Right renal cortex interstitium (tissue), 3 donors: ENCODE measurements at regions not wholly inside any gene's neighbourhood (a gene's known extent, or its start where the extent isn't known, plus 50 kb on each side); places are given as distances from the start of the nearest gene placed in this dataset.

Experiments
- DNase-seq, 3 donors: peaks; one replicate each; pipeline ENCODE4 v3.0.0-alpha.2; 2013; ENCODE audit warnings: low read depth in 3 of 3, low spot score in 2 of 3

DNA sequence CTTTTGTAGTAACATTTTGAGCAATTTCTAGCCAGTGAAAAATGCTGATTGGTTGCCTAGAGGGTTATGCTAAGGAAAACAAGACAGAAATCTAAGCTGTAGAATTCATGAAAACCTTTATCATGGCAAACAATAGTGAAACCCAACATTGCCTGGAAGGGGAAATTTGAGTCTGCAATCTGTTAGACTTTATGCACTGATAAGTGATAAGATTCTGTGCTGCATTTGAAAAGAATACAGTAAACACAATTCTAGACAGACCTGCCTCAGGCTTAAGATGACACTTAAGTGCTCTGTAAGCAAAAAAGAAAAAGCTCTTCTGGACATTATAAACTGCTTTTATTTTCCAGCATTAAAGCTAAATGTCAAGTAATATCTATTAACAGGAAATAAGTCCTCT is 519.3 kb downstream of the ISL1 start:
- DNase-seq: no peak

DNA sequence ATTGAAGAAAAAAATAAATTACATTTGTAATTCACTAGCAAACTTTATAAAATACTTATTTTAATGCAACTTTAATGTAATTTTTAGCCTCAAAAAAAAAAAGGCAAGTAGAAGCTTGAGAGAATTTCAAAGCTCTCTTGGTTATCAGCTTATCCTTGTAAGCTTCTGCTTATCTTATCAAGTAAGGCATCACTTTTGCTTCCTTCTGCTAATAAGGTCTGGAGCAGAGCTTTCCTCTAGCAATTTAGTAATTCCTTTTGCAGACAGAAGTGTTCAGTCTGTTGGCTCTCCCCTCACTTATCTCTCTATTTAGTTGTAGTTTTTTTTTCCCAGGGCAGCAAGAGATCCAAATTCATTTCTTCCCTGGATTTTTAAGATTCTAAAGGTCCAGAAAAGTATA is 525.0 kb downstream of the ISL1 start:
- no peak for DNase-seq

DNA sequence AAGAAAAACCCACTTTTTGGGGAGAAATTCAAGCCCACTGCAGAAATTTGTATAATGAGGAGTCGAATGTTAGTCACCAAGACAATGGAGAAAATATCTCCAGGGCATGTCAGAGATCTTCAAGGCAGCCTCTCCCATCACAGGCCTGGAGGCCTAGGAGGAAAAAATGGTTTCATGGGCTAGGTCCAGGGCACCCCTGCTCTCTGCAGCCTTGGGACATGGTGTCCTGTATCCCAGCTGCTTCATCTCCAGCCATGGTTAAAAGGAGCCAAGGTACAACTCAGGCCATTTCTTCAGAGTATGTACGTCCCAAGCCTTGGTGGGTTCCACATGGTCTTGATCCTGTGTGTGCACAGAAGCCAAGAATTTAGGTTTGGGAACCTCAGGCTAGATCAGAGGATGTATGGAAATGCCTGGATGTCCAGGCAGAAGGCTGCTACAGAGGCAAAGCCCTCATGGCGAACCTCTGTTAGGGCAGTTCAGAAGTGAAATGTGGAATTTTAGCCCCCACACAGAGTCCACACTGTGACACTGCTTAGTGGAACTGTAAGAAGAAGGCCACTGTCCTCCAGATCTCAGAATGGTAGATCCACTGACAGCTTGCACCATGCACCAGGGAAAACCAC is 561.4 kb downstream of the ISL1 start:
- no peak for DNase-seq

DNA sequence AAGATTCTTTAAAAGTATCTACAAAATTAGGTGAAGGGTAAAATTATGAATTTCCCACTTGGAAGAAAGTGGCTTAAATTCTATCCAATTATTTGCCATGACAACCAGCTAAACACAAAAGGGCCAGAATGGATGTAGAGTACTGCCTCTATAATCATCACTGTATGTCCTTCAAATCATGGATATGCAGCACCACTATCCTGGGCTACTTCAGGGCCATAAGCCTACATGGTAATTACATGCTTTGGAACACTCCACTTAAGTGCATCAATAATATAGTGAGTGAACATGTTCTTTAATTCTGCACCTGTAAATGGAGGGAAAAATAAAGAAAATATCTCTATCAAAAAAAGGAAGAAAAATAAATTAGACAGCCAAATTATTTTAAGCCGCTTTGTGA is 575.2 kb downstream of the ISL1 start:
- no peak for DNase-seq

DNA sequence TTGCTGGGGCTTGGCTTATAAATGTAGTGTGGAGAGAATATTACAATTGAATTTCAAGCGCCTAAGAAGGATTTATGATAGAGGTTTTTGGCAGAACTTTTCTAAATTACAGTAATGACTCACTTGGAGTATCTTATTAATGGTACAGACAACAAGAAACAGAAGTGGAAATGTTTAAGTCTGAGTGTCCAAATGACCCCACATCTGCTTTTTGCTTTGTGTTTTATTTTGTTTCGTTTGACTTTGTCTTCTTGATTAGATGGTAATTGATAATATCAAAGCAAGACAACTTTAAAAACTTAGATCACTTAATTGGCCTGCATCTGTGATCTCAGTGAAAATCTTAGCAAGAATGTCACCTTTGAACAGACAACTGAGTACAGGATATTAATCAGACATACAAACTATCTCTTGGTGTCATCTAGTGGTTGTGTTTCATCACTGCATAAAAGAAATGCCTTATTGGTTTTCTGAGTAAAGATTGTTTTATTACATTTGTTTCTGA is 577.4 kb downstream of the ISL1 start:
- DNase-seq: peak in 1 of 3 donors; percentile 1

DNA sequence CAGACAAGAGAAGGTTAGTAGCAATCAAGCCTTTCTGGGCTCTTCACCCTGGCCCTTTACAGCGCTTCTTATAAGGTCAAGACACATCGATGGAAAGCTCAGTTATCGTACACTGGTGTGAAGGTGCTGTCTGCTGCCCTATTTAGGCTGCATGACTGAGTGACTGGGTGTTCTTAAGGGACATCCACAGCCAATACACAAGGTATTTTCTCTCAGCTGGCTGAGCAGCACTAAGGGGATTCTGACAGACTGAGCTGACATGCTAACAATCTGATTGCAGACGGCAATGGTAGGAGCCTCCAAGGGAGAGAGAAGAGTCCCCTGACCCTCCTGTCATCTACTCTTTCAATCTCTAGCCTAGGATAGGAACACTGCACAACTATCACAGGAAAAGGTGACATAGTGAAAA is 577.9 kb downstream of the ISL1 start:
- no peak for DNase-seq

DNA sequence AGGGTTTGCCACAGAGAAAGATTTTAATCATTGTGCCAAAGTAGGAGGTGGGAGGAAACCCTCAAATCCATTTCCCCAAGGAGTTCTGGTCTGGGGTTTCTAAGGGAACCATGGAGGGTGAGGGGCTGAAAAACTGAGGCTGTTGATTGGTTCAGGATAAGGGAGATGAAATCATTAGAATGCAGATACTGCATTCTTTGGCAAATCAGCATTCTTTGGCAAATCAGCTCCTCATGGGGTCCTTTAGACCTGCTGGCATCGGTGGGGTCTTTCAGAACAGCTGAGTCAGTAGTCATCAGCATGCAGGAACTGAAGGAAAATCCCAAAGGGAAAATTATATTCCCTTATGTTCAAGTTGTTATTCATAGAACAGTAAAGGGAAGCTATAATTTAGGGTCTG is 585.5 kb downstream of the ISL1 start:
- DNase-seq: no peak

DNA sequence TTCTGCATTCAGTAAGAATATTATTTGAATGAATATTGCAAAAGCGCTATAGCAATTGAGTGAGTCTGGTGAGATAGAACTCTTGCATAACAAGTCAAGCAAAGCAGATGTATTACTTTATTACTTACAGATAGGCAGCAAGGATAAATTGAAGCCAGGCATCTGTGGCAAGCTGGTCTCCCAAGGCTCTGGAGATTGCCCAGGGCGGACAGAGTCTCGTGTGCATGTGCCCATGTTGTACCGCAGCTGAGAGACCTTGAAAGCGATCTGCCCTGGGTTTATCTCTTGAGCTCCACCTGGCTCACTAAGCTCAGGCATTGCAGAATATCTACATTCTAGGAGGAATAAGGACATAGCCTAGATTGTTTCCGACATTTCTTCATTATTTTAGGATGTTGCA is 591.6 kb downstream of the ISL1 start:
- DNase-seq: no peak

DNA sequence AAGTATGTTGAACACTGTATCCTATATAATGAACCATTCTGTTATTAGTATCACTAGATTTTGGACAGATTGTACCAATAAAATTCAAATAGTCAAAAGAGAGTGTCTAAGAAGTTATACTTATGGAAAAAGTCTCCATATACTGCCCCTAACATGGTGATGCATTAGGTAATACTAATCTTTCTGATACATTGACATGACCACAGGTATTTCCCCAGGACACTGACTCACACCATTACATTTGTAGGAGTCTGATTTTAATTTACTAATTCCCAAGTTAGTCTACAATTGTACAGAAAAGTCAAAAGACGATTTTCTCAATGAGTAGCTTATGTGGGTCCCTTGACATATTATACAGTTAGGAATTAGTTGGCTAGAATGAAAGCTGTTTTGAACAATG is 593.8 kb downstream of the ISL1 start:
- no peak for DNase-seq

DNA sequence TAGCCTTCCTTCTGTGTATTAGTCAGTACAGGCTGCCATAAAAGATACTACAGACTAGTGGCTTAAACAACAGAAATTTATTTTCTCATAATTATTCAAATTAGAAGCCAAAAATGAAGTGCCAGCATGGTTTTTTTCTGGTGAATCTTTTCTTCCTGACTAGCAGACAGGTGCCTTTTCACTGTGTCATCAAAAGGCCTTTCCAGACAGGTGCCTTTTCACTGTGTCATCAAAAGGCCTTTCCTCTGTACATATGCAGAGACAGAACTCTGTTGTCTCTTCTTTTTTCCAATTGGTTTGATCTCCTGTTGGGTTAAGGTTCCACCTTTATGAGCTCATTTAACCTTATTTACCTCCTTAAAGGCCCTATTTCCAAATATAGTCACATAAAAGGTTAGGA is 599.9 kb downstream of the ISL1 start:
- no peak for DNase-seq

DNA sequence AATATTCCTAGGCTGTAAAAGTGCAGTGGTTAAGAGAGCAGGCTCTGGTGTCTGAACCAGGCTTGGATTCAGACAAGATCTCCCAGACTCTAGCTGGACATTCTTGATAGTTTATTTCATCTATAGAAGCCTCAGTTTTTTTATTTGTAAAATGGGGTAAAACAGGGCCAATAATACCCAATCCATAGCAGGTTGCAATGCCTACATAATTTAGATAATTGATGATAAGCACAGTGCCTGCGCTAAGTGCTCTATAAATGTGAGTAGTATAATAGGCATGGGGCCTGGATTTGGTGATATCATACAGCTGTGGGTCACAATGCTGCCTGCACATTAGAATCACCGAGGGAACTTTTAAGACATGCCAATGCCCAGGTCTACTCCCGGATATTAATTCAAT is 603.5 kb downstream of the ISL1 start:
- DNase-seq: no peak

DNA sequence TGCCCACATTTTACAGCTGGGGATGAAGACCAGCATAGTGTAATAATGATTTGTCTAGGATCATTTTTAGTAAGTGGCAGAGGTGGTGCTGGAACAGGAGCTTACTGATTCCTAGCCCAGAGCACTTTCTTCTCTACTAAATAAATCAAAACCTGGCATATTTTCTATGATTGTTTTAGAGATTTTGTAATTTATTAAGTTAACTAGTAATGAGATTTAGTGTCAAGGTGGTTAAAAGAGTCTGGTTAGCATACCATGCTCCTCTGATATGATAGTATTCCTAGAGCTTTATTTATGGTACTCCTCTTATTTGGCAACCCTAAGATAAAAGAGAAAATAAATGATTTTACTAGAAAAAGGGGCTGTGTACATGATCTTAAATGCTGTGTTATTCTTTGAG is 604.0 kb downstream of the ISL1 start:
- DNase-seq: no peak

DNA sequence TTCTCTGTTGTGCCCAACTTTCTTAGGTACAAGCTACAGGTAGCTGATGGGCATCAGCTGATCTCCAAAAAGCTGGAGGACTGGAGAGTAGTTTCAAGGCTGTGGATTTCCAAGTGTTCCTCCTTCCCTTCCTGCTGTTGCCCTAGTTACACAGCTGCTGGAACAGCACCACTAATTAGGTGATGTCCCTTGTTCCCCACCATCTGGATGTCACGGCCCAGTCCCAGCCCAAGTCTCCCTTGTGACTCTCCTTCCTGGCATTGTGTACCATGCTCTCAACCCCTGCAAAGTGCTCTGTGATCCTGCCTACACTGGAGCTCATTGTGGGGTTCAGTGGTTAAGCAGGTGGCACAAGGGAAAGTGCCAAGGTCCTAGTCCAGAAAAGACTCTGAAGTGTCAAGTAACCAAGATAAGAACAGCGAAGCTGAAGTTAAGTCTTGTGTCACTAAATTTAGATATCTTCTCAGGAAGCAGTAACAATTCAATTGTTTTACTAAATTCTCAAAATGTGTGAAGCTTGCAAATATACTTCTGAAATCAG is 604.5 kb downstream of the ISL1 start:
- DNase-seq: no peak

DNA sequence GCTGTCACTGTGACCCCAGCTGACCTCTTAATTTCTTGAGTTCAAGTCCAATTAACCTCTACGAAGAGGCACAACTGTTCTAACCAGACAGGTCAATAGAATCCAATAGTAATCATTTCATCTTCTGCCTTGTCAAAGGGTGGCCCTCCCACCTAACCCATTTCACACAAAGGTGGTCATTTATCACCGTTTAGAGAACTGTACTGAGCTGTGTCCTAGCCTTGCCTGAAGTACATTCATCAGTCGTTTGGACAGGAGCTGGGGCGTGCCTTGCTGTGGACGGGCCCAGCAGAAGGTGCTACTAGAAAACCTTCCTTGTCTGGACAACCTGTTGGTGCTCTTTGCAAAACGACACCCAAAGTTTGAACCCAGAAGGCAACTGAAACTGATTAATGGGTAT is 605.4 kb downstream of the ISL1 start:
- DNase-seq: no peak

DNA sequence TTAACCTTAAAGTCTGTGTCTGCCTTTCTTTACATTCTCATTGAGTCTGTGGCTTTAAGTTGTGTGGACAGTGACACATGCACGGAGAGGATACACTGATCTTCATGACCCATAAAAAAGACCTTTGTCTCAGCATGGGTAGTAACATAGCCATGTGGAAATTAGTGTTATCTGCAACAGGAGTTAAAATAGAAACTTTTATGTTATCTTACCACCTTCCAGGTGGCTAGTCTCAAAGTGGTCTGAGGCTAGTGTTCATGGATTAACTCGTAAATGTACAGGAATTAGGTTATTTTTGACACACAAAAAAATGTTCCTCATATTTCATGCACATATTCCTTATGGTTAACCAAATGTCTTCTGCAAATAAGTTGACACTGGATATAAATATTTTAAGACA is 607.0 kb downstream of the ISL1 start:
- DNase-seq: no peak

DNA sequence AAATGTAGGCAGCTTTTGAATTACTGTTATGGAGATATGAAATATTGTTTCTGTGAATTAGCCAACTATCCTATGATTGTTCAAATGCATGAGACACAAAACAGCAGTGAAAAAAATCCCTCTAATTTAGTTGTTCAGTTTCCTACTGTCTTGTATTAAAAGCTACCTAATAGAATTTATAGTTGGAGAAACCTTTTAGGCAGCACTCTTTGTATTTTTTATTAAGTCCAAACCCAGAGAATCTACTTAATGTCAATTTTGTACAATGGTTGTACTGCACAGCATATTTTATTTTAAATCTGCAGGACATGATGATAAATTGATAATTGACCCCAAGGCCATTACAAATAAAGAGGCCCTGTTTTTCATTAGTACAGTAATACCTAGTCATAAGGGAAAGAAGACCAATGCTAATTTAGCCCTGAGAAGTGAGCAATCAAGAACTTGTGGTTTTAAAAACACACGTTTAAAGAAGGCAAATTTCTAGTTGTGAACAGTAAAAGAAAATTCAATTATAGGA is 607.5 kb downstream of the ISL1 start:
- no peak for DNase-seq

DNA sequence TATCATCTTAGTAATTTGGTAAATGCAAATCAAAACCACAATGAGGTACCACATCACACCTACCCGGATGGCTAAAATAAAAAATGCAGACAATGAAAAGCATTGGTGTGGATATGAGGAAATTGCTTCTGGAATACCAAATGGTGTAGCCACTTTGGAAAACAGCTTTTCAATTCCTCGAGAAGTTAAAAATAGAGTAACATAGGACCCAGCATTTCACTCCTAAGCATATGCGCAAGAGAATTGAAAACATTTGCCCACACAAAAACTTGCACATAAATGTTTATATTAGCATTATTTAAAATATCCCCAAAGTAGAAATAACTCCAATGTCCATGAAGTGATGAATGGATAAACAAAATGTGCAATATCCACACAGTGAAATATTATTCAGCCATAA is 608.7 kb downstream of the ISL1 start:
- DNase-seq: no peak

DNA sequence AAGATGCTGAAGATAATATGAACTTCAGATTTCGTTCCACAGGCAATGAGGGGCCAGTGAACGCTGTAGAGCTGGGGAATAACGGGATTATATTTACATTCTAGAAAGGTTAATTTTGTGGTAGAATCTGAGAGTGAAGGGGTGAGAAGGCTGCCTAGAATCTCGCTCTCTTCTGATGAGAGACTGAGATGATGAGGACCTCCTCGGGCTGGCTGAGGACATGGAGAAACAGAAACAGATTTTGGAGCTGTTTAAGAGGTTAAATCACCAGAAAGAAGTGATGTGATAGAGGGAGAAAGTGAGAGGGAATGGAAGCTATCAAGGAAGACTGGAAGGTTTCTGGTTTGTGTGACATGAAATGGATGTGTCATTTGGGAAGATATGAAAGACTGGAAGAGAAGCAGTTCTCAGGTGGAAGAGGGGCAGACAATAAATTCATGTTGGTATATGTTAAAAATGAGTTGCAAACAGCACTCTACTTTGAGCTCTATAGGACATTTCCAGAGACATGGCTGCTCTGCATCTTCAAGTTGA is 612.6 kb downstream of the ISL1 start:
- no peak for DNase-seq

DNA sequence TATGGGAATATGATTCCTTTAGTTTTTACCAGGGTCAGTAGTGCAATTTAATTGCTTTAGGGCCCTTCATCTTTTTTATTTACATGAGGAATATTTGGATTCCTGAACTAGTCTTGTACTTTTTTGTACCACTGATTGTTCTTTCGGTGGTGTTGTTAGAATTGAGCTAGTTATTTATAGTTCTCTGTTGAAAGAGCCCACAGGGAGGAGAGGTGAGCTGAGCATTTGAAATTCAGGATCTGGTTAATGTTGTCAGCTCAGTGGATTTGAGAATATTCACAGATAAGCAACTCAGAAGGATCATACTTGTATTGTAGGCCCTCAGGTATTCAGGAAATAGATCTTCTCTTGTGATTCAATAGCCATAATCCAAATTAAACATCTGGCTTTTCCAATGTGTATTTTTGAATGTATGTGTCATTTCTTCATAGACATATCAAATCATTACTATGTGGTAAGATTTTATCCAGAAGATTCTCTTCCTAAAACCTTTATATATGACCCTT is 613.2 kb downstream of the ISL1 start:
- DNase-seq: no peak

DNA sequence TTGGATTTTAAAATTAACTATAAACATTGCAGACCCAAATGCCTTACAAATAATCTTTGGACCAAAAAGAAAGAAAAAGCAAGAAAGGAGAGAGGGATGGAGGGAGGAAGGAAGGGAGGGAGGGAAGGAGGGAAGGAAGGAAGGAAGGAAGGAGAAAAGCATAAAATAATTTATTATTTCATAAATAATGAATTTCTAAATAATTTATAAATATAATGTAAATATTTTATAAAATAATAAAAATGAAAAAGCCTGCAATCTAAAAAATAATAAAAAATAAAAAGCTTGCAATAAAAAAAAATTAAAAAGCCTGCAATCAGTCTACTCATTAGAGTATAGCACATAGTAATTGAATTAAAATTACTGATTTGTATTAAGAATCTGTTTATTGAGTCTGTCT is 614.3 kb downstream of the ISL1 start:
- DNase-seq: no peak

DNA sequence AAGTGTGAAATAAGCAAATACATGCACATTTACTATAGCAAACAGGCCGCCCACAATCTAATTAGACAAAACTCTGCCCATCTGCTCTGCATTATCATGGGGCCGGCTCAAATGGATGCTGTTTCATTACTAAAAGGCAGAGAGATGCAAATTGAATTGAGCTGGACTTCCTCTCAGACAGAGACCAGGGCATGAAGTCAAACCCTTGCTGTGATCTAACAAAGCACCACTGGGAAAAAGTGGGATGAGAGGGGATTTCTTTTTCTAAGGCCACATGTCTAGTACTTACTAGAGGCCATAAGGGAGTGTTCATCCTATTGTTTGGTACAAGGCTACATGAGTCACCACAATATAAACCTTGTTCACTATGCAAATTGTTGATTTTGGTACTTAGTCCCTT is 614.7 kb downstream of the ISL1 start:
- DNase-seq: no peak

DNA sequence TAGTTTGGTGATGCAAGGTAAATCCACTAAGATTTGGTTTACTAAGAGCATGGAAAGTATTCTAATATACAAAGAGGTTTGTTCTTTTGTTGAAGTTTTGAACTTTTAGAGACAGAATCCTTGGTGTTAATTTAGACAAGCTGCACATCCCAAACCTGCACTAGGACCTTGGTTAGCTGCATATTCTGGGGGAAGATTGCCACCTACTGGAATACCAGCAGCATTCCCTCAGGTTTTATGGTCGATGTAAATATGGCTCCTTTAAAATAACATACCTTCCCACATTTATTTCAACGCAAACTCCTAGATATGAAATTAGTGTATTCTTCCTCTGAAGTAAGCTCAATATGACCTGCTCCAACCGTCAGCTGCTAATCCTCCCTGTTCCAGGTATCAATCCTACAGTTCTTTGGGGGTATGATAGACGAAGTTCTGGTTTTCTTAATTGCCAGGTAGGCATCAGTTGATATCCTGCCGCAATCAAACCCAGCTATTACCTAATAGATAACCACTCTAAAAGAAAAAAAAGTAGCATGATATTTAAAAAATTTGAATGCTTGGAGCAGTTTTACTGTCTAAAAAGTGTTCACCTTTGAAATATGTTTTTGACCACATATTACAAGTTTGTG is 624.1 kb downstream of the ISL1 start:
- peak in 1 of 3 donors; percentile 13 for DNase-seq
